IPS-NIHi11 (cell line): ENCODE measurements at regions not wholly inside any gene's neighbourhood (a gene's known extent, or its start where the extent isn't known, plus 50 kb on each side); places are given as distances from the start of the nearest gene placed in this dataset.
A peak's percentile ranks its signal among the peaks of the same experiment; 100 is the strongest.
"Not testable (repeated sequence)": the region's sequence is repeated elsewhere in the genome, so short reads cannot be mapped to it uniquely, and the experiment has no call there.

ENCODE experiments used
- DNase-seq: peaks from one replicate; pipeline ENCODE4 v3.0.0; 2012; ENCODE audit warnings: mixed read lengths, low spot score

GRCh38 chr11:15660496-15660895, 545.8 kb downstream of the INSC start:
- no peak for DNase-seq

GRCh38 chr11:15662285-15662684, 547.6 kb downstream of the INSC start:
- DNase-seq = no peak

- DNase-seq = peak; percentile 55
Observed at GRCh38 chr11:15663777-15664218, 549.1 kb downstream of the INSC start.

GRCh38 chr11:15665368-15665871, 550.7 kb downstream of the INSC start:
- DNase-seq = no peak

GRCh38 chr11:15667127-15667725, 552.5 kb downstream of the INSC start:
- DNase-seq = no peak

- no peak for DNase-seq
Observed at GRCh38 chr11:15668718-15669117, 554.0 kb downstream of the INSC start.

- DNase-seq = no peak
Observed at GRCh38 chr11:15670520-15671070, 555.9 kb downstream of the INSC start.

- no peak for DNase-seq
Observed at GRCh38 chr11:15671216-15671615, 556.5 kb downstream of the INSC start.

GRCh38 chr11:15672825-15673224, 558.1 kb downstream of the INSC start:
- no peak for DNase-seq

- no peak for DNase-seq
Observed at GRCh38 chr11:15673408-15673831, 558.7 kb downstream of the INSC start.

GRCh38 chr11:15674756-15675155, 560.0 kb downstream of the INSC start:
- DNase-seq = no peak

- no peak for DNase-seq
Observed at GRCh38 chr11:15675683-15676082, 561.0 kb downstream of the INSC start.

GRCh38 chr11:15677181-15677580, 562.5 kb downstream of the INSC start:
- no peak for DNase-seq

GRCh38 chr11:15683528-15683927, 568.8 kb downstream of the INSC start:
- DNase-seq = no peak

GRCh38 chr11:15685306-15685705, 570.6 kb downstream of the INSC start:
- DNase-seq = no peak

GRCh38 chr11:15686259-15686658, 571.5 kb downstream of the INSC start:
- DNase-seq = not testable (repeated sequence)

GRCh38 chr11:15687342-15687741, 572.6 kb downstream of the INSC start:
- DNase-seq = no peak

GRCh38 chr11:15688351-15688792, 573.6 kb downstream of the INSC start:
- no peak for DNase-seq

- DNase-seq = no peak
Observed at GRCh38 chr11:15690320-15690719, 575.6 kb downstream of the INSC start.

- DNase-seq = no peak
Observed at GRCh38 chr11:15692739-15693138, 578.0 kb downstream of the INSC start.

GRCh38 chr11:15695096-15695721, 580.5 kb downstream of the INSC start:
- no peak for DNase-seq

GRCh38 chr11:15696069-15696468, 581.3 kb downstream of the INSC start:
- no peak for DNase-seq
